ENCODE measurements at regions not wholly inside any gene's neighbourhood (a gene's known extent, or its start where the extent isn't known, plus 50 kb on each side); places are given as distances from the start of the nearest gene placed in this dataset.

DNA sequence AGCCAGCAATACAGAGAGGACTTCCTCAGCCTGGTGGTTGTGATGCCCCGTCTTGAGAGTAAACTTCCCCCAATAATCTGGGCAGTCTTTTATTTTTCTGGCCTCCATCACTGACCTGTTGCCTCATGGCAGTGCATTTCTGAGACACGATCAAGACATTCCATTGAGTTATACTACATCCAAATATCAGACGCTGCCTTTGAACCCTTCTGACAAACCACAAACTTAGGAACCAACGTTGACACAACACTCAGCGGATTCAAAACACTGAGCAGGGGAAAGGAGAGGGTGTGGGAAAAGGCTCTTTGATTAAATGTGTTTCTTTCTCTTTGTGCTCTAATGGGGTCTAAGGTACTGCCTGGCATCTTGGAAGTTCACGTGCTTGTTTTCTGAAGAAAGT, 100.7 kb upstream of the TBX5 start:
- H3K9ac ChIP-seq (ENCODE audit: insufficient read depth in 1 of 2, low read length in 2 of 2) = no peak overlapping the region
- H3K27me3 ChIP-seq (ENCODE audit: control insufficient read depth in 3 of 3, insufficient read depth in 3 of 3, low read length in 2 of 3) = peaks cover 0 to 25% (median 0%) of the 10 kb centered on the region in 3 donors
- ATAC-seq (ENCODE audit: insufficient read depth, low FRiP score) = no peak

DNA sequence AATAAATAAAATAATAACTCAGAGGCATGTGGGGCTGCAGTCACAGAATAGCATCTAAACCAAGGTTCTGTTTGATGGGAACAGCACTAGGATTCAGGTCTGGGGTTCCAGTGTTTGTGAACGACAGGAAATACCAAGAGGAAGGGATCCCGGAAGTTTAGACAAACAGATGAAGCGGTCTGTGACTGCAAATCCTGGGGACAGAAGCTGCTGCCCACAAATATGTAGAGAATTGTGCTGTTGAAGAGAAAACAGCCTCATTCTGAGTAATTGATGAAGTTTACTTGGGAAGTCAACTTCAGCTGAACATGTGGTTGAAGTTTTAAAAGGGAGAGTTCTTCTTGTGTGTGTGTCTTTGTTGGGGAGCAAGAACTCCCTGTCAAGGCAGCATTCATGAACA, 98.4 kb upstream of the TBX5 start:
- H3K36me3 ChIP-seq (ENCODE audit: control insufficient read depth in 4 of 4, insufficient read depth in 4 of 4, low read length in 4 of 4) = no peaks in the 10 kb centered on the region
- H3K4me1 ChIP-seq (ENCODE audit: control insufficient read depth in 5 of 5, insufficient read depth in 5 of 5, low read length in 5 of 5) = peaks cover 0 to 22% (median 0%) of the 10 kb centered on the region in 5 donors
- DNase-seq (peak in 1 of 3 donors; percentile 57), ATAC-seq (ENCODE audit: insufficient read depth, low FRiP score) (no peak)
- no peak overlapping the region for H3K27ac ChIP-seq (ENCODE audit: low read depth in 1 of 2, low read length in 1 of 2)
- H3K9ac ChIP-seq (ENCODE audit: insufficient read depth in 1 of 2, low read length in 2 of 2) = no peak overlapping the region
- TF ChIP-seq, protein P1, sequence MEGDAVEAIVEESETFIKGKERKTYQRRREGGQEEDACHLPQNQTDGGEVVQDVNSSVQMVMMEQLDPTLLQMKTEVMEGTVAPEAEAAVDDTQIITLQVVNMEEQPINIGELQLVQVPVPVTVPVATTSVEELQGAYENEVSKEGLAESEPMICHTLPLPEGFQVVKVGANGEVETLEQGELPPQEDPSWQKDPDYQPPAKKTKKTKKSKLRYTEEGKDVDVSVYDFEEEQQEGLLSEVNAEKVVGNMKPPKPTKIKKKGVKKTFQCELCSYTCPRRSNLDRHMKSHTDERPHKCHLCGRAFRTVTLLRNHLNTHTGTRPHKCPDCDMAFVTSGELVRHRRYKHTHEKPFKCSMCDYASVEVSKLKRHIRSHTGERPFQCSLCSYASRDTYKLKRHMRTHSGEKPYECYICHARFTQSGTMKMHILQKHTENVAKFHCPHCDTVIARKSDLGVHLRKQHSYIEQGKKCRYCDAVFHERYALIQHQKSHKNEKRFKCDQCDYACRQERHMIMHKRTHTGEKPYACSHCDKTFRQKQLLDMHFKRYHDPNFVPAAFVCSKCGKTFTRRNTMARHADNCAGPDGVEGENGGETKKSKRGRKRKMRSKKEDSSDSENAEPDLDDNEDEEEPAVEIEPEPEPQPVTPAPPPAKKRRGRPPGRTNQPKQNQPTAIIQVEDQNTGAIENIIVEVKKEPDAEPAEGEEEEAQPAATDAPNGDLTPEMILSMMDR (IDR thresholded peaks at IDR 0.05; ENCODE audit: control extremely low read depth, extremely low read depth) = no peak
- H3K9me3 ChIP-seq (ENCODE audit: control insufficient read depth in 4 of 4, insufficient read depth in 3 of 4, low read length in 3 of 4) = no peaks in the 10 kb centered on the region
- H3K27me3 ChIP-seq (ENCODE audit: control insufficient read depth in 3 of 3, insufficient read depth in 3 of 3, low read length in 2 of 3) = peaks cover 0 to 34% (median 5%) of the 10 kb centered on the region in 3 donors
- H3K4me3 ChIP-seq = no peak overlapping the region
- WGBS, 2 donors = 10 to 32% methylated on average over 3 of the region's 3 CpGs

More for the DNA sequence above, 100.7 kb upstream of the TBX5 start:
- peak; percentile 32 to 79 (median 73) for DNase-seq
- H3K9me3 ChIP-seq (ENCODE audit: control insufficient read depth in 4 of 4, insufficient read depth in 3 of 4, low read length in 3 of 4) = no peaks in the 10 kb centered on the region
- TF ChIP-seq, protein P1 (IDR thresholded peaks at IDR 0.05; ENCODE audit: control extremely low read depth, extremely low read depth) = no peak
- H3K4me1 ChIP-seq (ENCODE audit: control insufficient read depth in 5 of 5, insufficient read depth in 5 of 5, low read length in 5 of 5) = peaks cover 0 to 7% (median 0%) of the 10 kb centered on the region in 5 donors
- WGBS, 2 donors = 41 to 56% methylated on average over 6 of the region's 6 CpGs
- H3K4me3 ChIP-seq = no peak overlapping the region
- H3K36me3 ChIP-seq (ENCODE audit: control insufficient read depth in 4 of 4, insufficient read depth in 4 of 4, low read length in 4 of 4) = no peaks in the 10 kb centered on the region
- no peak overlapping the region for H3K27ac ChIP-seq (ENCODE audit: low read depth in 1 of 2, low read length in 1 of 2)

DNA sequence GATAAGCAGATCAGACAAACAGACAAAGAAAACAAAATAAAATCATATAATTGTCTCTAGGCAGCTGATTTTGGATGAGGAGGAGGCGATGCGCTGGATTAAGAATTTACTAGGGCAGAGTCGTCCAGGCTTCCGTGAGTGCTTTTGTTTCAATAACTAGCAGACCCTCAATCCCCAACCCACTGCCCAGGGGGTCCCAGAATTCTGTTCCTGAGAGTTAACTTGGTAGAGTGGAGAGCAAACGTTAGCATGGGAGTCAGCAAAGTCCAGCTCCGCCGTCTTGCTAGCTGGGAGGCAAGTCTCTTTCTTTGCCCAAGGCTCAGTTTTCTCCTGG, 95.5 kb upstream of the TBX5 start:
- H3K27me3 ChIP-seq (ENCODE audit: control insufficient read depth in 3 of 3, insufficient read depth in 3 of 3, low read length in 2 of 3) = peaks cover 0 to 41% (median 5%) of the 10 kb centered on the region in 3 donors
- TF ChIP-seq, protein P1 (IDR thresholded peaks at IDR 0.05; ENCODE audit: control extremely low read depth, extremely low read depth) = no peak
- H3K4me3 ChIP-seq = no peak overlapping the region
- DNase-seq (peak in 1 of 3 donors; percentile 29), ATAC-seq (ENCODE audit: insufficient read depth, low FRiP score) (no peak)
- H3K27ac ChIP-seq (ENCODE audit: low read depth in 1 of 2, low read length in 1 of 2) = no peak overlapping the region
- peaks cover 0 to 22% (median 0%) of the 10 kb centered on the region in 5 donors for H3K4me1 ChIP-seq (ENCODE audit: control insufficient read depth in 5 of 5, insufficient read depth in 5 of 5, low read length in 5 of 5)
- no peak overlapping the region for H3K9ac ChIP-seq (ENCODE audit: insufficient read depth in 1 of 2, low read length in 2 of 2)
- H3K9me3 ChIP-seq (ENCODE audit: control insufficient read depth in 4 of 4, insufficient read depth in 3 of 4, low read length in 3 of 4) = peaks cover 0 to 2% (median 0%) of the 10 kb centered on the region in 4 donors
- no peaks in the 10 kb centered on the region for H3K36me3 ChIP-seq (ENCODE audit: control insufficient read depth in 4 of 4, insufficient read depth in 4 of 4, low read length in 4 of 4)
- WGBS, 2 donors = 20% methylated on average over 7 of the region's 7 CpGs
